Right lobe of liver (tissue), 4 donors: ENCODE measurements at regions not wholly inside any gene's neighbourhood (a gene's known extent, or its start where the extent isn't known, plus 50 kb on each side); places are given as distances from the start of the nearest gene placed in this dataset.

Experiments used
- POLR2A ChIP-seq: fragments of 450-650 bp; IDR thresholded peaks from one replicate; pipeline ENCODE4 v1.6.1; 2017; ENCODE audit warnings: antibody characterized with exemption, mild to moderate bottlenecking
- TF ChIP-seq, protein P1 (sequence below), 4 donors: fragments of 200-600 bp in 3 of 4; fragments of 450-650 bp in 1 of 4; IDR thresholded peaks; one replicate each; pipeline versions ENCODE4 v1.5.1 to v1.8.0; 2016 to 2022; ENCODE audit warnings: antibody characterized with exemption in 4 of 4, mild to moderate bottlenecking in 2 of 4
- donor health status: DM: no; HTN: no; CAD: no.
- donor health status: DM: no; HTN: no; CAD: no.
- donor health status: DM: no; HTN: yes; CAD: no.

DNA sequence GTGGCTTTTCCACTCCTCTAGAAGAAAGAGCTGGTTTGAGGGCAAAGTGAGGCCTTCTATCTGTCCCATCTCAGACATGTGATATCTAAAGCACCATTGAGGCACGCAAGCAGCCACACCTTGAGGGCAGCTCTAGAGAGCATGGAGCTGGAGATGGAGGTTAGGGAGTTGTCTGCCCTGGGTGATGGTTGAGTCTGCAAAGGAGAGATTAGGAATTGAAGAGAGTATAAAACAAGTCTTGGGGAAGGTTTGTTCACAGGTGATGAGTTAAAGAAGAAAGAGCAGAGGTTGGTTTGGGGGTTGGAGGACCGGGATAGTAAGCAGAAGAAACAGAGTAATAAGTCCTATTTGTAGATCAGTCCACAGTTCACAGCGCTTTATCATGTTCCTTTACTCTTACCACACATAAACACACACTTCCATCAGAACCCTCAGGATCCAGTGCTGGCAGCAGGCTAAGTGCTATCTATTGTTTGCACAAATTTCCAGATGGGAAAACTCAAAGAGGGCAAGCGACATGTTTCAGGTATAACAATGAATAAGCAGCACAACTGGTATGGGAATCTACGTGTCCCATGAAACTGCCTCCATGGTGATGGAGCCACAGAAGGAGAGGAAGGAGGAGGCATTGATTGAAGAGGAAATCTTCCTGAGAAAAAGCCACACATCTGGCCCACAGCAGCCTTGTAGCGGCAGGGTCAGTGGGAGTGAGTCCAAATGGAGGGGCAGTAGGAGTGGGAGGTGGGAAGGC lies 65.8 kb downstream of the RASSF10 start:
- TF ChIP-seq, protein P1, sequence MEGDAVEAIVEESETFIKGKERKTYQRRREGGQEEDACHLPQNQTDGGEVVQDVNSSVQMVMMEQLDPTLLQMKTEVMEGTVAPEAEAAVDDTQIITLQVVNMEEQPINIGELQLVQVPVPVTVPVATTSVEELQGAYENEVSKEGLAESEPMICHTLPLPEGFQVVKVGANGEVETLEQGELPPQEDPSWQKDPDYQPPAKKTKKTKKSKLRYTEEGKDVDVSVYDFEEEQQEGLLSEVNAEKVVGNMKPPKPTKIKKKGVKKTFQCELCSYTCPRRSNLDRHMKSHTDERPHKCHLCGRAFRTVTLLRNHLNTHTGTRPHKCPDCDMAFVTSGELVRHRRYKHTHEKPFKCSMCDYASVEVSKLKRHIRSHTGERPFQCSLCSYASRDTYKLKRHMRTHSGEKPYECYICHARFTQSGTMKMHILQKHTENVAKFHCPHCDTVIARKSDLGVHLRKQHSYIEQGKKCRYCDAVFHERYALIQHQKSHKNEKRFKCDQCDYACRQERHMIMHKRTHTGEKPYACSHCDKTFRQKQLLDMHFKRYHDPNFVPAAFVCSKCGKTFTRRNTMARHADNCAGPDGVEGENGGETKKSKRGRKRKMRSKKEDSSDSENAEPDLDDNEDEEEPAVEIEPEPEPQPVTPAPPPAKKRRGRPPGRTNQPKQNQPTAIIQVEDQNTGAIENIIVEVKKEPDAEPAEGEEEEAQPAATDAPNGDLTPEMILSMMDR (IDR thresholded peaks at IDR 0.05) = no peak
- no peak for TF ChIP-seq POLR2A
